ENCODE measurements at regions not wholly inside any gene's neighbourhood (a gene's known extent, or its start where the extent isn't known, plus 50 kb on each side); places are given as distances from the start of the nearest gene placed in this dataset.

GRCh38 chr2:139293992-139294548 is 513.9 kb upstream of the NXPH2 start:
- DNase-seq (ENCODE audit: low spot score) = no peak

- no peak for DNase-seq (ENCODE audit: low spot score)
These were observed 500.9 kb upstream of the NXPH2 start for GRCh38 chr2:139281124-139281523.

GRCh38 chr2:139271879-139272278 is 491.7 kb upstream of the NXPH2 start:
- DNase-seq (ENCODE audit: low spot score) = no peak

- DNase-seq (ENCODE audit: low spot score) = no peak
These were observed 491.0 kb upstream of the NXPH2 start for GRCh38 chr2:139271149-139271548.

GRCh38 chr2:139260052-139260430 is 479.9 kb upstream of the NXPH2 start:
- DNase-seq (ENCODE audit: low spot score) = no peak

GRCh38 chr2:139259422-139260051 is 479.3 kb upstream of the NXPH2 start:
- no peak for DNase-seq (ENCODE audit: low spot score)

GRCh38 chr2:139241286-139241685 is 461.1 kb upstream of the NXPH2 start:
- DNase-seq (ENCODE audit: low spot score) = no peak

- no peak for DNase-seq (ENCODE audit: low spot score)
These were observed 456.8 kb upstream of the NXPH2 start for GRCh38 chr2:139237023-139237422.

GRCh38 chr2:139230881-139231280 is 450.7 kb upstream of the NXPH2 start:
- DNase-seq (ENCODE audit: low spot score) = no peak

GRCh38 chr2:139228276-139228675 is 448.1 kb upstream of the NXPH2 start:
- no peak for DNase-seq (ENCODE audit: low spot score)

GRCh38 chr2:139225961-139226360 is 445.8 kb upstream of the NXPH2 start:
- no peak for DNase-seq (ENCODE audit: low spot score)

- no peak for DNase-seq (ENCODE audit: low spot score)
These were observed 438.0 kb upstream of the NXPH2 start for GRCh38 chr2:139218181-139218580.

GRCh38 chr2:139217641-139218040 is 437.5 kb upstream of the NXPH2 start:
- no peak for DNase-seq (ENCODE audit: low spot score)

- no peak for DNase-seq (ENCODE audit: low spot score)
These were observed 436.2 kb upstream of the NXPH2 start for GRCh38 chr2:139216435-139216834.

- no peak for DNase-seq (ENCODE audit: low spot score)
These were observed 434.6 kb upstream of the NXPH2 start for GRCh38 chr2:139214801-139215200.

- DNase-seq (ENCODE audit: low spot score) = no peak
These were observed 429.4 kb upstream of the NXPH2 start for GRCh38 chr2:139209586-139209985.

GRCh38 chr2:139201516-139201915 is 421.3 kb upstream of the NXPH2 start:
- no peak for DNase-seq (ENCODE audit: low spot score)

- no peak for DNase-seq (ENCODE audit: low spot score)
These were observed 416.6 kb upstream of the NXPH2 start for GRCh38 chr2:139196754-139197153.

GRCh38 chr2:139194546-139194945 is 414.4 kb upstream of the NXPH2 start:
- no peak for DNase-seq (ENCODE audit: low spot score)

- DNase-seq (ENCODE audit: low spot score) = no peak
These were observed 396.9 kb upstream of the NXPH2 start for GRCh38 chr2:139177041-139177440.

- DNase-seq (ENCODE audit: low spot score) = no peak
These were observed 395.3 kb upstream of the NXPH2 start for GRCh38 chr2:139175510-139175909.

GRCh38 chr2:139170406-139170805 is 390.2 kb upstream of the NXPH2 start:
- no peak for DNase-seq (ENCODE audit: low spot score)

GRCh38 chr2:139165601-139166000 is 385.4 kb upstream of the NXPH2 start:
- DNase-seq (ENCODE audit: low spot score) = no peak

- DNase-seq (ENCODE audit: low spot score) = no peak
These were observed 384.9 kb upstream of the NXPH2 start for GRCh38 chr2:139165041-139165440.

All from hepatic stellate cell (primary cell).